ENCODE measurements at regions not wholly inside any gene's neighbourhood (a gene's known extent, or its start where the extent isn't known, plus 50 kb on each side); places are given as distances from the start of the nearest gene placed in this dataset.
A peak's percentile ranks its signal among the peaks of the same experiment; 100 is the strongest.

- TF ChIP-seq POLR2A (IDR thresholded peaks at IDR 0.05), result no peak
- TF ChIP-seq EP300 (IDR thresholded peaks at IDR 0.05), result no peak
- TF ChIP-seq POLR2AphosphoS5 (IDR thresholded peaks at IDR 0.05), result no peak
- Histone ChIP-seq H3K4me3 (no peak overlapping the region), H3K27ac (no peak overlapping the region), H3K36me3 (no peaks in the 10 kb centered on the region), H3K4me1 (no peaks in the 10 kb centered on the region), H3K27me3 (no peaks in the 10 kb centered on the region), H3K9me3 (no peaks in the 10 kb centered on the region)
- ATAC-seq, result no peak
- 86 to 100% methylated on average over 1 of the region's 1 CpG for WGBS, 2 donors (ENCODE audit: low coverage in 1 of 2)
Measured at GRCh38 chr4:104682311-104682710, 187.6 kb upstream of the CXXC4 start.

- Histone ChIP-seq H3K36me3 (no peaks in the 10 kb centered on the region), H3K4me3 (no peak overlapping the region), H3K4me1 (no peaks in the 10 kb centered on the region), H3K27me3 (no peaks in the 10 kb centered on the region), H3K27ac (no peak overlapping the region), H3K9me3 (no peaks in the 10 kb centered on the region)
- WGBS, 2 donors (ENCODE audit: low coverage in 1 of 2), result 61 to 92% methylated on average over 5 of the region's 5 CpGs
- ATAC-seq, result no peak
- TF ChIP-seq POLR2AphosphoS5 (IDR thresholded peaks at IDR 0.05) (no peak), CTCF (IDR thresholded peaks at IDR 0.05) (peak in 1 of 4 experiments; percentile 16)
Measured at GRCh38 chr4:104693601-104694201, 199.0 kb upstream of the CXXC4 start.

- Histone ChIP-seq H3K4me3 (no peak overlapping the region), H3K27me3 (no peaks in the 10 kb centered on the region), H3K4me1 (no peaks in the 10 kb centered on the region), H3K9me3 (no peaks in the 10 kb centered on the region), H3K36me3 (no peaks in the 10 kb centered on the region), H3K27ac (no peak overlapping the region)
- ATAC-seq, result no peak
- WGBS, 2 donors (ENCODE audit: low coverage in 1 of 2), result 92% methylated on average over 2 of the region's 2 CpGs
- TF ChIP-seq EP300 (IDR thresholded peaks at IDR 0.05) (no peak), POLR2AphosphoS5 (IDR thresholded peaks at IDR 0.05) (no peak), POLR2A (IDR thresholded peaks at IDR 0.05) (no peak)
Measured at GRCh38 chr4:104716584-104716983, 221.9 kb upstream of the CXXC4 start.

- no peak overlapping the region for H3K4me3 ChIP-seq
- WGBS, 2 donors (ENCODE audit: low coverage in 1 of 2), result 53 to 75% methylated on average over 3 to 4 of the region's 4 CpGs
- H3K4me1 ChIP-seq, result no peaks in the 10 kb centered on the region
- H3K9me3 ChIP-seq, result no peaks in the 10 kb centered on the region
- H3K36me3 ChIP-seq, result no peaks in the 10 kb centered on the region
- no peaks in the 10 kb centered on the region for H3K27me3 ChIP-seq
- no peak overlapping the region for H3K27ac ChIP-seq
- no peak for ATAC-seq
- TF ChIP-seq POLR2A (IDR thresholded peaks at IDR 0.05), result no peak
- no peak for TF ChIP-seq CTCF (IDR thresholded peaks at IDR 0.05)
- TF ChIP-seq POLR2AphosphoS5 (IDR thresholded peaks at IDR 0.05), result no peak
- no peak for TF ChIP-seq EP300 (IDR thresholded peaks at IDR 0.05)
Measured at GRCh38 chr4:104719539-104720230, 225.0 kb upstream of the CXXC4 start.

- TF ChIP-seq EP300 (IDR thresholded peaks at IDR 0.05) (no peak), POLR2AphosphoS5 (IDR thresholded peaks at IDR 0.05) (no peak), CTCF (IDR thresholded peaks at IDR 0.05) (no peak), POLR2A (IDR thresholded peaks at IDR 0.05) (no peak)
- Histone ChIP-seq H3K4me3 (no peak overlapping the region), H3K36me3 (no peaks in the 10 kb centered on the region), H3K4me1 (no peaks in the 10 kb centered on the region), H3K27ac (no peak overlapping the region), H3K9me3 (no peaks in the 10 kb centered on the region), H3K27me3 (no peaks in the 10 kb centered on the region)
- 89 to 90% methylated on average over 1 of the region's 1 CpG for WGBS, 2 donors (ENCODE audit: low coverage in 1 of 2)
- ATAC-seq, result no peak
Measured at GRCh38 chr4:104722467-104722866, 227.8 kb upstream of the CXXC4 start.

GRCh38 chr4:104726002-104726401 is 231.3 kb upstream of the CXXC4 start:
- no peaks in the 10 kb centered on the region for H3K27me3 ChIP-seq
- H3K27ac ChIP-seq, result no peak overlapping the region
- no peak for TF ChIP-seq CTCF (IDR thresholded peaks at IDR 0.05)
- no peak for TF ChIP-seq POLR2A (IDR thresholded peaks at IDR 0.05)
- TF ChIP-seq POLR2AphosphoS5 (IDR thresholded peaks at IDR 0.05), result no peak
- no peak for TF ChIP-seq EP300 (IDR thresholded peaks at IDR 0.05)
- H3K36me3 ChIP-seq, result no peaks in the 10 kb centered on the region
- 83% methylated on average over 2 to 5 of the region's 5 CpGs for WGBS, 2 donors (ENCODE audit: low coverage in 1 of 2)
- H3K9me3 ChIP-seq, result no peaks in the 10 kb centered on the region
- no peaks in the 10 kb centered on the region for H3K4me1 ChIP-seq
- ATAC-seq, result no peak
- no peak overlapping the region for H3K4me3 ChIP-seq
